HG02610 (cell line): ENCODE measurements at regions not wholly inside any gene's neighbourhood (a gene's known extent, or its start where the extent isn't known, plus 50 kb on each side); places are given as distances from the start of the nearest gene placed in this dataset.

Experiments
- ATAC-seq: cut with Tn5 transposase; IDR thresholded peaks from one replicate; pipeline ENCODE4 v1.9.1; 2021; ENCODE audit warnings: mild to moderate bottlenecking, moderate library complexity; ENCODE audit not compliant: unreplicated experiment

DNA sequence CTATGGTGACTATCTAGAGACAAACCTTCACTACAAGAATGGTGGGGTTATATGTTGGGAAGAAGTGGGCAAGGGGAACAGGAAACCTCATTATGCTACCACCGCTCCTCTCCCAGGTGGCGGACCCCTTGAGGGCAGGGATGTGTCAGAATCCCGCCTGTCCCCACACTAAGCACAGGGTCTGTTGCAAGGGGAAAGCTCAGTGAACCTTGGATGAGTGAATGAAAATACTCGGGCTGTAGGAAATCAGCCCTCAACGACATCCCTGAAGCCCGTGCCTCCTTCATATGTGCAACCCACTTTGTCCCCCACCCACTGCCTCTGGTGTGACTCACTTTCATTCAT lies 68.2 kb upstream of the AMPD3 start:
- no peak for ATAC-seq

DNA sequence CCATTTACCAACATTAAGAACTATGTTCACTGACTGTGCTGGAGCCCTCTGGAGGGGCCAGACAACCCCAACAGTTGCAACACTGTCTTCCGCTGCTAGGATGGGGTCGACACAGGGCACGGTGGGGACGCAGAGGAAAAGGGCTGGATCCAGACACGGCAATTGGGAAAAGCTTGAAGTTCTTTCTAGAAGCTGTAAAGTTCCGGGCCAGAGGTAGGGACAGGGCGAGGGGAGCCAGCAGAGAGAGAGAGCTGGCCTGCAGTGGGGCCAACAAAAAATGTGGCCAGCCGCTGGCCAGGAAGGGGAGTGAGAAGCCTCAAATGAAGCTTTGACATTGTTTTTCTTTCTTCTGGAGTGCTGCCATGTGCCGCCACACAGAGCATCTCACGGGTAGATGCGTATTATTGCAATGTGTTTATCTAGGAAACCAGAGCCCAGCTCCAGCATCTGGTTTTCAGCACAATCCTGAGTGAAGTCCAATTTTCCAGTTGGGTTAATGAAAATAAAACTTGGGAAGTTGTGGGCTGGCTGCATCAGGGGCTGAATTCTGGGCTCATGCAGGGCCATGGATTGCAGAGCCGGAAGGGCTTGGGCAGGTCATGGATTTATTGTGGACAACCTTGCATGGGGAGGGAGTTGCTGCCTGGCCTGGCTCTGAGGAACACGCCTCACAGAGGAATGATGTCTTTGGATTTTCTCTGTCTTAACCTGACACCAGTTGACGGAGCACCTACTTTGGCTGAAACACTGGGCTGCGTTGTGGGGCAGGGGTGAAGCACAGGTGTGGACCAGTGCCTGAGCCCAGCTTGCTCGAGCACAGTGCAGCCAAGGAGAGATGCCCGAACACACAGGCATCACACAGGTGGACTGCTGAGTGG lies 67.6 kb upstream of the AMPD3 start:
- no peak for ATAC-seq

DNA sequence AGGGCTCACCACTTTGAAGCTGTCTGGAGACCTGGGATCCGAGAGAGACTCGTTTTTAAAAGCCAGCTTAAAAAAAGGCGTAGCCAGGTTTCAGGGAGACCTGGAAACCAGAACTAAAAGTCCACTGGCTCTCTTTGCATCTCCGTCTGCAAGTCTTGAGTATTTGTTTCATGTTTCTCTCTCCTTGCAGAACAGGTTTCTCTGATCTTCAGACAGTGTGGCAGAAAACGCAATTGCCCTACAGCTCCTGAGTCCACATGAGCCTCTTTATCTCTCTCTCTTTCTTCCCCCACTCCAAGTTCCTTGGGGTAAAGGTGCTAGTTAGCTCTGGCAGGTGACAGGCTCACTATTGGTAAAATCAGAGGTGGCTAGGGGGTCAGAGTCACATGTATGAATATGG lies 67.0 kb upstream of the AMPD3 start:
- ATAC-seq, result no peak

DNA sequence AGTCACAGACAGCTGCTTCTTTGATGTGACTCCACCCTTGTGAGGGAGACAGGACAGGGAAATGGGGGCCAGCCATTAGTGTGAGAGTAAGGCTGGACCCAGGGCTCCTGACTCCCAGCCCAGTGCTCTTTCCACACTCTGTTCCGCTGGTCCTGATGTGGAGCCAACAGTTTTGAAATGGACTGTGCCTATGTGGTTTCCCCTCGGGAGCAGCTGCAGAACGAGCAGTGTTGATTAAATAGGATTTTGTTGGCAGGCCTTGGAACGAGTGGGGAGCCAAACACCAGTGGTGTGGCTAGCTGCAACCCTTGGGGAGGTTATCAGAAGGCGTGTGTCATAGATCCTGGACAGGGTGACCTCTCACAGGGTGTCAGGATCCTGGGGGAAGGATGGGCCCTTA lies 66.5 kb upstream of the AMPD3 start:
- no peak for ATAC-seq

DNA sequence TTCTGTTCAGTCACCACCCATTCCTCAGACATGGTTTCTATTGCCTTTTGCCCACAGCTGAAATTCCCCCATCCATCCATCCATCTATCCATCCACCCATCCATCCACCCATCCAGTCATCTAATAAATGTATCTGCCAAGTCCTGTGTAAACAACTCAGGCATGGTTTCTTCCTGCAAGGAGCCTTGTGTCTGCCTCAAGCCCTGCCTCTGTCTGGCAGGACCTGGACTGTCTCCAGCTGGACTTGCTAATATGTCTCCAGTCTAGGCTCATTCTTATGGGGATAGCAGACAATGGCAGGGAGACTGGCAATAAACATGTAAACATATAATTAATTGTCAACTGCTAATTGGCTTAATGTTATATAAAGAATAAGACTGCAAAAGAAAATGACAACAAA lies 64.7 kb upstream of the AMPD3 start:
- ATAC-seq, result no peak

DNA sequence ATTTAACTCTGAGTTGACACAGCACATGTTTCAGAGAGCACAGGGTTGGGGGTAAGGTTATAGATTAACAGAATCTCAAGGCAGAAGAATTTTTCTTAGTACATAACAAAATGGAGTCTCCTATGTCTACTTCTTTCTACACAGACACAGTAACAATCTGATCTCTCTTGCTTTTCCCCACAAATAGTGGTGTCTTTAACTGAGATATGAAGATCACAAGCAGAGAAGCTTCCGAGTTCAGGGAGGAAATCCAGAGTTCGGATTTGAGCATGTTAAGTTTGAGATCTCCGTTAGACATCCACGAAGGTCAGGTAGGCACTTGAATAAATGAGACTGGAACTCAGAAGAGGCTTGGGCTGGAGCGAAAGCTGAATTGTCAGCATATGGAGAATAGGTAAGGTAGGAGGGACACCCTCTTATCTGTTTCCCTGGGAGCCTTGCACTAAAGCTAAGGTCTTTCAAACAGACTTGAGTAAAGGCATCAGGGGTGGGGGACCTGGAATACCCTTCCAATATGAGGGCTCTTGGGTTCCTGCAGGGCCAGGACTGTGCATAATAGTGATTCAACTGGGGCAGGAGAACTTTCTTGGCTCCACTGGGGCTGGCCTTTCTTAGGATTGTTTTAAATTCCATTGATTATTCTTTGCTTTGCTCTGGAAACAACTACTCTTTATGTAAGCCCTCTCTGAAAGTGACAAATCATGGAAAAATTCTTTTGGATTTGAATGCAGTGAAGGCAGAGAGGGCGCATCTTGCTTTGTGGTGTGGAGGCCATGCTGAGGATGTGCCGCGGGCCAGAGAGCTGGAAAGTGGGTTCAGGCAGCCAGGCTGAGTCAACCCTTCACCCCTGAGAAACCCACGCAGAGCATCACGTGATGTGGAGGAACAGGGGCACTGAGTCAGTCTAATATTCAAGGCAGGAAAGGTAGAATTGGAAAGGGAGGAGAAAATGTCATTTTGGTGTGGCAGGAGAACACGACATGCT lies 62.7 kb upstream of the AMPD3 start:
- no peak for ATAC-seq

DNA sequence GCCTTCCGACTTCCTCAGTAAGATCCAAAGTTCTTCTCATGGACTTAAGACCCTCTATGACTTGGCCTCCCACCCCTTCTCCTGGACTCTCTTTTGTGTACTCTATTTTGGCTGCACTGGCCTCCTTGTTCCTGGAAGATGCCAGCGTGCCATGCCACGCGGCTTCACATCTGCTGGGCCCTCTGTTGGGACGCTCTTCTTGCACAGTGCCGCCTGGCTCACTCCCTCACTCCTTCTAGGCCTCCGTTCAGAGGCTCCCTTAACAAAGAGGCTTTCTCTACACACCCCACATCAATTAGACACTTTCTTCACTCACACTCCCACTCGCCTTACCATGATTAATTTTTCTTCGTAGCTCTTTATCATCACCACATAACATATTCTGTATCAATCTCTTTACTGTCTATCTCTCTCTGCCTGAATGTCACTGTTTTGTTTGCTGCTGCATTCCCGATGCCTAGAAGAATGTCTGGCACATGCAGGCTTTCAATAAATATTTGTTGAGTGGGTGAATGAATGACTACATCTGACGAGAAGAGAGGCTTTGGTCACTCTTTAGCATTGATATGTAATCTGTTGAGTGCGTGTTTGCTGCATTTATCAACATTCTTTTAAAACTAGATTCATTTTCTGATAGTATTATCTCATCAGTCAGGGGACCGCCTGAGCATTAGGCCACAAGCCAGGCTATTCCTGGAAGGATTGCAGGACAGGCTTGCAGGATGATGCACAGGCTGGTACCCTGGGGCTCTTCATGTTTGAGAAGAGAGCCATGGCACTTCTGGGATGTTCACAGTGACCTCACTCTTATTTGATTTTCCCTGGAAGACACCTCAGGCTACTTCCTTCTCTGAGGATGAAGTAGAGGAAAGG lies 60.6 kb upstream of the AMPD3 start:
- ATAC-seq, result no peak

DNA sequence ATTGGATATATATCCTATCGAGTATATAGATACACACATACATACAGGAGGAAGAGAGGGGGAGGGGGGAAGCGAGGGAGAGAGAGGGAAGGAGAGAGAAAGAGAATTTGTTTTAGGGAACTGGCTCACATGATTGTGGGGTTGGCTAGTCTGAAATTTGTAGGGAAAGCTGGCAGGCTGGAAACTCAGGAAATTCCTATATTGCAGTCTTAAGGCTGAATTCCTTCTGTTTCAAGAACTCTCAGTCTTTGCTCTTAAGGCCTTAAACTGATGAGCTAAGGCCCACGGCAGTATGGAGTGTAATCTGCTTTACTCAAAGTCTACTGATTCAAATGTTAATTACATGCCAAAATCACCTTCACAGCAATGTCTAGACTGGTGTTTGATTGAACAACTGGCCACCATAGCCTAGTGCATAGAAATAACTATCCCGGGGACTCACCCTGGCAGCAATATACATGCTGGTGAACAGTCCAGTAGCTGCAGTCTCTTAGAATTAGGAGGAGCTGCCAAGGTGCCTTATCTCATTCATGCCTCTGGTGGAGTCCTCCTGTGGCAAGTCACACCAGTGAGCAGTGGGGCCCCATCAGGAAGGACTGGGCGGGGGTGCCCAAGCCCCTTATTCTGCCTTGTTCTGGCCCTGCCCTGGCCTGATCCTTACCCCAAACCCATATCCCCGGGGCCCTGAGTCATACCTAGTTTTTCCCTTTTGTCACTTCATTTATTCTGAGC lies 59.7 kb upstream of the AMPD3 start:
- no peak for ATAC-seq

DNA sequence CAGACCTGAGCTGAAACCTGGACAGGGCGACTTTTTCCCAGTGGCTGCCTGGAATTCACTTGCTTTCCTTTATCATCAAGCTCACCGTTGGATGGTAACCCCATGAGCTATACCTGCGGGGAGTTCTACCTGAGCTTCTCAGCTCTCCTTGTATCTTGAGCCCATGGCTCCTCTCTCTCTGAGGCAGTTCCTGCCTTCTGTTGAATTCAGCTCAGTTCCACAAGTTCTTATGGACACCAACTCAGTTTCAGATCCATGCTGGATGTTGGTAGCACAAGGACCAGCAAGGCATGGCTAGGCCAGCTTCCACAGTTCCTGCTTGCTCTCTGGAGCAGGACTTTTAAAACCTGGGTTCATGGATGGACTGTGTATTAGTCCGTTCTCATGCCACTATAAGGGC lies 58.3 kb upstream of the AMPD3 start:
- no peak for ATAC-seq

DNA sequence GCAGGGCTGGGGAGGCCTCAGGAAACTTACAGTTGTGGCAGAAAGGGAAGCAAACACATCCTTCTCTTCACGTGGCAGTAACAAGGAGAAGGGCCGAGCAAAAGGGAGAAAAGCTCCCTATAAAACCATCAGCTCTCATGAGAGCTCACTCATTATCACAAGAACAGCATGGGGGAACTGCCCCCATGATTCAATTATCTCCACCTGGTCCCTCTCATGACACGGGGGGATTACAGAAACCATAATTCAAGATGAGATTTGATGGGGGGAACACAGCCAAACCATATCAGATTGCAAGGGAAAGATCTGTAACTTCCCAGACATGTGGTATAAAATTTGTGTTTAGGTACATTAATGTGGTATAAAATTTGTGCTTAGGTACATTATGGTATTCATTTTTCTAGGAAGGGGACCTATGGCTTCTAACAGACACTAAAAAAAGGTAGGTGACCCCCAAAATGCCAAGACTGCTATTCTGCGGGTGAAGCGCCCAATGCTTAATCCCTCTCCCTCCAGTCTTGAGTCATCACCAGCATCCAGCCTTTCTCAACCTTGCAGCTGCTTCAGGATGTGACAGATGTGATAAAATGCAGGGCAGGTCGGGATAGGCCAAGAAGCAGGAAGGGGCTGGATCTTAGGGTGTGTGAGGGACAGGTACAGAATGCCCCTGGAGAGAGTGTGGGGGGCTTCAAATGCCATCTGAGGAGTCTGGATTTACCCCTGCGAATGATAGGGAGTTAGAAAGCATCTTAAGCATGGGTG lies 57.7 kb upstream of the AMPD3 start:
- ATAC-seq, result no peak

DNA sequence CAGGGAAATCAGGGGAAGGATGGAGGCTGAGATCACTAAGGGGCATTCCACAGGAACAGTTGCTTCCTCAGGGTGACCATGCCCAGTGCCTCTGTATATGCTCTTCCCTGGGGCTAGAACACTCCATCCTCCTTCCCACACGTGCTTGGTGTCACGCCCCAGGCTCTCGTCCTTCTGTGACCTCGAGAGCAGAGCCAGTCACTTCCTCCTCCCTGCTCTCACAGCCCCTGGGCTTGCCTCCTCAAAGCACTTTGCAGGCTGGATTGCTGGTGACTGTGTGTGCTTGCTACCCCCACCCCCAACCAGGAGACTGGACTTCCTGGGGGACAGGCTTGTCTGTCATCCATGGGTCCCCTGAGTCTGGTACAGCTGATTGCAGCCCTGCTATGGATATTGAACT lies 56.5 kb upstream of the AMPD3 start:
- ATAC-seq, result no peak

DNA sequence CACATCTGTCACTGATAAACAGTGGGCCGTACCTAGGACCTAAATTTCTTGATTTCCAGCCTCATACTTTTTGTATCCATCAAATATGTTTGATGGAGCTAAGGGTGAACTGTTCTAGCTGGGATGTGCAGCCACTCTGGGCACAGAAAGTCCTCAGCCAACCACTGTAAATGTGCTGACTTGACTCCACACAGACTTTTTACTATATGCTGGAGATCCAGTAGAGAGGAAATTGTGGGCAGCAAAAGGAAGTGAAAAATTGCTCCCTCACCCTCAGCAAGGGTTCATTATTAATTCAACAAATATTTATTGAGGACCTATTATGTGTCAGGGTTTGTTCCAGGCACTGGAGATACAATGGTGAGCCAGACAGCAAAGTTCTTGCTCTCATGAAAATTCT lies 54.2 kb upstream of the AMPD3 start:
- no peak for ATAC-seq

DNA sequence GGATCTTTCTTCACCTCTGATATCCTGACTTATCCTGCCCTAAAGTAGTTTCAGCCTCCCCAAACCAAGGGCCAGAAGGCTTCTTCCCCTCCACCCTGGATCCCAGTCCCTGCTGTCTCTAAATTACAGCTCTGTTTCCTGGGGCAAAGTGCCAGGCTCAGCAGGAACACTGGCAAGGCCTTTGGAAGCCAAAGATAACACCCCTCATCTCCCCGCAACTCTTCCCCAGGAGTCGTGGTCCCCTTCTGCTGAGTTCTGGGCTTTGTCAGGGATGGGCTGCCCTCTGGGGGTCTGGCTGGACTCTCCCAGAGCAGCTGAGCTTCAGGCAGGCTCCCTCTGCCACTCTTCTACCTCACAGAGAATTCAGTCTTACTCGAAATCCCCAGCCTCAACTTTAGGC lies 53.8 kb upstream of the AMPD3 start:
- no peak for ATAC-seq

DNA sequence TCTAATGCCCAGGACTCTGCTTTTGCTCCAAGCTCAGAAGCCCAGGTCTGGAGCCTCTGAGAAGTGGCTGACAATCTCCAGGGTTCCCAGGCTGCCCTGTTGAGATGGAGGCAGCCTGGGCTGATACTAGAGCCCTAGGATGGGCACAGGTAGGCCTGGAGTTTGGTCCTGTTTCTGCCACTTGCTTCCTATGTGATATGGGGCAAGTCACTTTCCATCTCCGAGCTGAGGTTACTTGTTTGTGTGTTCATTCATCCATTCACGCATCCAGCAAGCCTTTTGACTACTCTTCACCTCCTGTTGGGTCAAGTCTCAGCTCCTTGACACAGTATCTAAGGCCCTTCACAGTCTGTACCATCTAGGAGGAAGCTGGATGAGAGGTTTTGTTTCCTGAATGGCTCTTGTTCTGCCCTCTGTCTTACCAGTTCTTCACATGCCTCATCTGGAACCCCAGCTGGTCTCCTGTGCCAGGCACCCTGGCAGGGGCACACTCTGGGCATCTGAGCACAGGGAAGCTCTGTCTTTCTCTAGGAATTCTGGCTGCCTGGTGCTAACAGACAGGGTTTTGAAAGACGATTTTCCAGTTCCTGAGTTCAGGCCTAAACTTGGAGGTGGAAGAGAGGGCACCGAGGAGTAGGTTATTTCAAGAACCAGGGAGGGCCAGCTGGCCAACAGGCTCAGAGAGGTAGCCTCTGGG lies 53.2 kb upstream of the AMPD3 start:
- no peak for ATAC-seq
